Pancreas (tissue), 10 donors: ENCODE measurements at regions not wholly inside any gene's neighbourhood (a gene's known extent, or its start where the extent isn't known, plus 50 kb on each side); places are given as distances from the start of the nearest gene placed in this dataset.

Experiments used
- ATAC-seq, 4 donors: fragments of 200-7000 bp; cut with Tn5 transposase; one replicate each; pipeline versions ENCODE4 v1.8.0 to v1.9.1; 2020; ENCODE audit warnings: mild to moderate bottlenecking in 4 of 4, moderate library complexity in 4 of 4
- DNase-seq, 6 donors: peaks; one replicate each; pipeline ENCODE4 v3.0.0-alpha.2; 2020
- FAIRE-seq: peaks from 2 replicates; lab custom pipeline; 2012; peaks lifted over from hg19 to GRCh38; lab: Jason Lieb, UNC
- H3K27ac ChIP-seq, 4 donors: fragments of 200-600 bp; sonication (generic); 1 replicate in 3 of 4; 2 replicates in 1 of 4; pipeline versions ENCODE4 v1.5.0 to v1.8.0; 2020
- H3K27me3 ChIP-seq, 4 donors: fragments of 200-600 bp; one replicate each; pipeline ENCODE4 v1.8.0; 2021
- H3K36me3 ChIP-seq, 3 donors: fragments of 200-600 bp; sonication (generic) in 1 of 3; one replicate each; pipeline versions ENCODE4 v1.5.0 to v1.8.0; 2020 to 2021
- H3K4me1 ChIP-seq, 3 donors: fragments of 200-600 bp; one replicate each; pipeline ENCODE4 v1.8.0; 2021
- H3K4me3 ChIP-seq, 4 donors: fragments of 200-600 bp; sonication (generic) in 2 of 4; one replicate each; pipeline versions ENCODE4 v1.5.0 to v1.8.0; 2020 to 2021
- H3K9me3 ChIP-seq, 4 donors: fragments of 200-600 bp; one replicate each; pipeline ENCODE4 v1.8.0; 2021
- WGBS, 2 donors: extraction: QIAGEN DNeasy Blood & Tissue Kit; methylation state at CpG; one replicate each; pipeline ENCODE4 v1.1.7; 2013; 5-methylcytosine and 5-hydroxymethylcytosine counted together
- intact Hi-C, 3 donors: fragments of 100-400 bp; cut with DNase I; formaldehyde crosslinking; loops; one replicate each; pipeline versions ENCODE4 v1.11.1 to v1.14.2; 2022
- TF ChIP-seq, protein P1 (sequence below), 4 donors: fragments of 200-600 bp; sonication (generic) in 3 of 4; IDR thresholded peaks; one replicate each; pipeline versions ENCODE4 v1.5.0 to v1.8.0; 2021; ENCODE audit warnings: antibody characterized with exemption in 4 of 4
- donor health status: healthy with polysubstance abuse.
- donor health status: DM: no; HTN: no; CAD: no; lungs with moderate emphysema.
- donor health status: DM: no; HTN: no; CAD: no.
- donor health status: control.
- donor health status: control.
- donor health status: Bipolar disorder and iron deficiency.
- donor health status: DM: yes; HTN: yes; CAD: no.
- donor health status: DM: no; HTN: no; CAD: no.
- donor health status: DM: no; HTN: no; CAD: no.
- donor health status: DM: yes; HTN: yes; CAD: no.

DNA sequence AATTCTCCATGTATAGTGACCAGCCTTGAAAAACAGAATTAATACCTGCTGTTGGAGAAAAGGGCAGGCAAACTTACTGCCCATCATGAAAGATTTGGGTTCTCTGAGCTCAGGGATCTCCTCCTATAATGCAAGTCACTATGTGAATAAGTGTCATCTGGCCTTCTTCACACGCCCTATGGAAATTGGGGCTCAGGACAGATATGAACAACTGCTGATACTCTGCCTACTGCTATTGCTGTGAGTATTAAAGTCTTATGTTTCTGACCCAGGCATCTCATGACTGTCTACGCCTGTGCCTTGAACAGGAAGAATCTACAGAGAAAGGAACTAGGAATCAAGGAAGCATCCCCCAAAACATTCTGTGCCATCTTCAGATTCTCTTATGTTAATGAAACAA lies 226.1 kb downstream of the SOD2 start:
- TF ChIP-seq, protein P1, sequence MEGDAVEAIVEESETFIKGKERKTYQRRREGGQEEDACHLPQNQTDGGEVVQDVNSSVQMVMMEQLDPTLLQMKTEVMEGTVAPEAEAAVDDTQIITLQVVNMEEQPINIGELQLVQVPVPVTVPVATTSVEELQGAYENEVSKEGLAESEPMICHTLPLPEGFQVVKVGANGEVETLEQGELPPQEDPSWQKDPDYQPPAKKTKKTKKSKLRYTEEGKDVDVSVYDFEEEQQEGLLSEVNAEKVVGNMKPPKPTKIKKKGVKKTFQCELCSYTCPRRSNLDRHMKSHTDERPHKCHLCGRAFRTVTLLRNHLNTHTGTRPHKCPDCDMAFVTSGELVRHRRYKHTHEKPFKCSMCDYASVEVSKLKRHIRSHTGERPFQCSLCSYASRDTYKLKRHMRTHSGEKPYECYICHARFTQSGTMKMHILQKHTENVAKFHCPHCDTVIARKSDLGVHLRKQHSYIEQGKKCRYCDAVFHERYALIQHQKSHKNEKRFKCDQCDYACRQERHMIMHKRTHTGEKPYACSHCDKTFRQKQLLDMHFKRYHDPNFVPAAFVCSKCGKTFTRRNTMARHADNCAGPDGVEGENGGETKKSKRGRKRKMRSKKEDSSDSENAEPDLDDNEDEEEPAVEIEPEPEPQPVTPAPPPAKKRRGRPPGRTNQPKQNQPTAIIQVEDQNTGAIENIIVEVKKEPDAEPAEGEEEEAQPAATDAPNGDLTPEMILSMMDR (IDR thresholded peaks at IDR 0.05), result no peak
- no peaks in the 10 kb centered on the region for H3K4me1 ChIP-seq
- no peak for DNase-seq
- no peak overlapping the region for H3K4me3 ChIP-seq
- no peaks in the 10 kb centered on the region for H3K36me3 ChIP-seq
- no peaks in the 10 kb centered on the region for H3K27me3 ChIP-seq
- no peaks in the 10 kb centered on the region for H3K9me3 ChIP-seq
- no peak for FAIRE-seq
- H3K27ac ChIP-seq, result no peak overlapping the region
- no peak for ATAC-seq
- intact Hi-C loops, result no loop called here
- WGBS, 2 donors, result 39 to 47% methylated on average over 2 of the region's 2 CpGs

DNA sequence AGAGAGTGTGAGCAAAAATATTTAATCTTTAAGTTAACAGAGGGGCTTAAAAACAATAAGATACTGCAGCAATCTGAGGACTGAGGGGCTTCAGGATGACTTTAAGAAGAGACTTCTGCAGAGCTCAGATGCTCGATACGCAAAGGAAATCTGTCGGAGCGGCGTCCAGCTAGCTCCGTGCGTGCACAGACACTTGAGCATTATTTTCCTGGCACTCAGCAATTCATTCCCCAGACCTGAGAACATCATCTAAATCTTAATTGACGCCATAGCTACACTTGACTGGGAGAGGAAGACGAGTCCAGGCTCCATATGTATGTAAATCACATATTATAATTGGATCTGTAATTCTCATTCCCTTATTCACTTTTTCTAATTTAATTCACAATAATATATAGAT lies 228.2 kb downstream of the SOD2 start:
- no peak overlapping the region for H3K27ac ChIP-seq
- intact Hi-C loops, result no loop called here
- H3K4me3 ChIP-seq, result no peak overlapping the region
- TF ChIP-seq, protein P1 (IDR thresholded peaks at IDR 0.05), result no peak
- DNase-seq, result no peak
- no peak for ATAC-seq
- no peaks in the 10 kb centered on the region for H3K27me3 ChIP-seq
- no peaks in the 10 kb centered on the region for H3K4me1 ChIP-seq
- WGBS, 2 donors, result 69 to 77% methylated on average over 9 of the region's 9 CpGs
- no peaks in the 10 kb centered on the region for H3K9me3 ChIP-seq
- no peaks in the 10 kb centered on the region for H3K36me3 ChIP-seq
- no peak for FAIRE-seq

DNA sequence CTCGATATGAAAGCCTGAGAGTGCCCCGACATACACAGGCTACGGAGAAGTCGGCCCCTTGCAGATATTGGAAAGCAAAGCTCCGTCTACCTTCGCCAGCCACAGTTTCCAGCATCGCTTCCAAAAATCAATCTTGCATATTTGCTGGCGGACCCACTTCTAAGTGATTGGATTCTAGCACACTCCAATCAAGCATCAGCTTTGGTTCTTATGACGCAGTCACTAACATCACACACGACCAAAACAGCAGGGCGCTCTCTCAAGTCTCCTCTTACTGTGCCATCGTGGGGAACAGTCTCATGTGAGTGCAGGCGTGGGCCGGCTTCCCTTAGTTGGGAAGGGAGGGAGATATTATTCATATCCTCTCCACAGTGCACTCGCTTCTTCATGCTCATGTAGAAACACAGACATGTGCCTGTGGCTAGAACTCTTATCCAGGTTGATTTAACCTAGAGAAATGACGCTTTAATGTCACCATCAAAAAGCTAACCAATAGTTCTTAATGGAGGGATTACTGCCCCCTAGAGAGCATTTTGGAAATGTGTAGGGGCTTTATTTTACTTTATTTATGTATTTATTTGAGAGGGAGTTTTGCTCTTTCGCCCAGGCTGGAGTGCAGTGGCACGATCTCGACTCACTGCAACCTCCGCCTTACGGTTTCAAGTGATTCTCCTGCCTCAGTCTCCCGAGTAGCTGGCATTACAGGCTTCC lies 229.8 kb downstream of the SOD2 start:
- no peak overlapping the region for H3K4me3 ChIP-seq
- H3K27me3 ChIP-seq, result no peaks in the 10 kb centered on the region
- DNase-seq, result no peak
- 57 to 73% methylated on average over 22 of the region's 22 CpGs for WGBS, 2 donors
- ATAC-seq, result no peak
- TF ChIP-seq, protein P1 (IDR thresholded peaks at IDR 0.05), result no peak
- no peak overlapping the region for H3K27ac ChIP-seq
- H3K36me3 ChIP-seq, result no peaks in the 10 kb centered on the region
- intact Hi-C loops, result no loop called here
- H3K4me1 ChIP-seq, result no peaks in the 10 kb centered on the region
- FAIRE-seq, result no peak
- H3K9me3 ChIP-seq, result no peaks in the 10 kb centered on the region

DNA sequence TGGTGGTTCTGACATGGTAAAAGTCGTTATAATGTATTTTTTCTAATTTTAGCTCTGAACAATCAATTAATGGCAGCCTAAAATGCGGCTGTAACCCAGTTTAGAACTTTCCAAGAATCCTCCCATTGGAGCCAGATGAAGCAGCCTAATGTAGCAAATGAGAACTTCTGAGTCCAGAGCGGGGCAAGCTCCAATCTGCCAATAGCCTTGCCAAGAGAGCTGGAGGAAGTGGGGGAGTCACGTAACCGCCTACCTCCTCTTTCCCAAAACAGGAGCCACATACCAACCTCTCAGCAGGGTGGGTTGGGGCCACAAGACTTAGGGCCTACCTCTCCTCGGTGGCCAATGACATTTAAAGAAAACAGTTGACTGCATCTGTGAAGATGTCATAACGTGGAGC lies 230.6 kb downstream of the SOD2 start:
- Histone ChIP-seq H3K9me3 (no peaks in the 10 kb centered on the region), H3K36me3 (no peaks in the 10 kb centered on the region), H3K27ac (no peak overlapping the region), H3K4me3 (no peak overlapping the region), H3K27me3 (no peaks in the 10 kb centered on the region), H3K4me1 (no peaks in the 10 kb centered on the region)
- TF ChIP-seq, protein P1 (IDR thresholded peaks at IDR 0.05), result no peak
- FAIRE-seq (no peak), DNase-seq (no peak), ATAC-seq (no peak)
- intact Hi-C loops, result no loop called here
- 57 to 59% methylated on average over 7 of the region's 7 CpGs for WGBS, 2 donors

DNA sequence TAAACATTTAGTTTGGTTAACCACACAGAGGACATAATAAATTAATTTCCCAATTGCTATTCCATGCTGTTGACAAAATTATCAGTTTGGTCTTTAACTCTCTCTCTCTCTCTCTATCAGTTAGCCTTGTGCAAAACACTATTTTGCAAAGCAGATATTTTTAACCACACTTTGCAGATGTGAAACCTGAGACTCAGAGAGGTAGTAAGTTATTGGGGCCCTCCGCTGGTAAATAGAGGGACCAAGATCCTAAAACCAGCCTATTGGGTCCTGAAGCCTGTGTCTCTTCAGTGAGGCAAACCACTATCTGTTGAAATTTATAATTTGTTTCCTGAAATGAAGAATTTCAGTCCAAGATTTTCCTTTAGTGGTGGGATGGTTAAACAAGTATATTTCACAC lies 231.0 kb downstream of the SOD2 start:
- H3K27ac ChIP-seq, result no peak overlapping the region
- ATAC-seq (no peak), DNase-seq (no peak), FAIRE-seq (no peak)
- intact Hi-C loops, result no loop called here
- H3K36me3 ChIP-seq, result no peaks in the 10 kb centered on the region
- H3K27me3 ChIP-seq, result no peaks in the 10 kb centered on the region
- no peaks in the 10 kb centered on the region for H3K9me3 ChIP-seq
- 77 to 92% methylated on average over 1 of the region's 1 CpG for WGBS, 2 donors
- no peak overlapping the region for H3K4me3 ChIP-seq
- H3K4me1 ChIP-seq, result no peaks in the 10 kb centered on the region
- TF ChIP-seq, protein P1 (IDR thresholded peaks at IDR 0.05), result no peak
